GM04504 (cell line): ENCODE measurements at regions not wholly inside any gene's neighbourhood (a gene's known extent, or its start where the extent isn't known, plus 50 kb on each side); places are given as distances from the start of the nearest gene placed in this dataset.

Experiments used
- DNase-seq: peaks from one replicate; pipeline ENCODE4 v3.0.0-alpha.2; 2012; ENCODE audit warnings: low read depth

DNA sequence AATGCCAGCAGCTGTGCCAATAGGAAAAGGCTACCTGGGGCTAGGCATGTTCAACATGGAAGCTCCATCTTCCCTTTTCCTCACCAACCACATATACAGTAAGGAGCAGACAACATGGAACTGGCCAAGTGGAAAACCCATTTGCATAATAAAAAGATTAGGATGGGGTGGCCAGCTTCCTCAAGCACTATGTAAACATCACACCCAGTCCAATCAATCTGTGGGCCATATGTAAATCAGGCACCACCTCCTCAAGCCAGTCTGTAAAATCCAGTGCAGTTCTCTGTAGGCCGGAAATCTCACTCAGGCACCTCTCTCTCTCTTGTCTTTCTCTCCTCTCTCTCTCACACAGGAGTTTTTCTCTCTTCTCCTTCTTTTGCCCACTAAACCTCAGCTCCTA is 360.2 kb upstream of the GRIA1 start:
- no peak for DNase-seq

DNA sequence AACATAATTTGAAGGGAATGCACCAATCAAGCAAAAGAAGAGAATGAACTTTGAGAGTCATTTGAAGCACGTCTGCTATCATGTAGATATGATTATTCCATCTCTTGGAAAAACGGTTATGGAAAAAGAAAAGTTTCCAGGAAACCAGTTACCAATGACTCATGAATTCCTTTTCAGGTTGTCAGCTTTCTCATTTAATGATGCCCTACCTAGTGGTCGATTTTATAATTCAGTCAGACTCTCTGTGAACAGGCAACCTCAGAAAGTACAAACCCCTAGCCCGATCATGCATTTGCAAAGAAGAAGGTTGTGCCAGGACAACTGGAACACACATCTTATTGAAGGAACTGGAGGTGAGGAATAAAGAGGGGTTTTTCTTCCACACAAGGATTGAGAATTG is 355.1 kb upstream of the GRIA1 start:
- DNase-seq: no peak

DNA sequence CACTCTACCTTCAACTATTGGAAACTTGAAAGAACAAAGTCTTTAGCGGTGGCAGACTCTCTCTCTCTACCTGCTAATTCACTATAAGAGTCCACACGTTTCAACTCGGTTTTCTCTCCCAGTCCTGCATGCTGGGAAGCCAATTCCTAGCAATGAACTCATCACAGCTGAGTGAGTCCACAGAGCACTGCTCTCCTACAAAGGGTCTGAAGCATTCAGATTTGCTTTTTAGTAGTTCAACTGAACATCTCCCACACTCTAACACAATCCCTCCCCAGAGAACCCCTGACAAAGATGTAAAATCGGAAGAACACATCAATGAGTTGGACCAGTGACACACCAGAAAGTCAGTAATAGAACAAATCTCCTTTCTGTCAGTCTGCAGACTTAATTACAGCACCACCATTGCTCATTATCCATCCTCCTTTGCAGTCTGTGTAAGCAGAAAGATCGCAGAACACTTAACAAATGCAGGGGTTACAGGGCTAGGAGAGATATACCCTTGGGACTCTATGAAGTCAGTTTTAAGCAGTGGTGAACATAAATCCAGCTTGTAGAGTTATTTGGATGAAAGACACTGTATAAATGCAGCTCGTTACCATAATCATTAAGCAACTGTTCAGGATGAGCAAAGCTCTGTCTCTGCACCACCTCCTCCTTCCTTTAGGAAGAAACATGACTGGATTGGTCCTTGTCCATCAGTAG is 353.4 kb upstream of the GRIA1 start:
- no peak for DNase-seq

DNA sequence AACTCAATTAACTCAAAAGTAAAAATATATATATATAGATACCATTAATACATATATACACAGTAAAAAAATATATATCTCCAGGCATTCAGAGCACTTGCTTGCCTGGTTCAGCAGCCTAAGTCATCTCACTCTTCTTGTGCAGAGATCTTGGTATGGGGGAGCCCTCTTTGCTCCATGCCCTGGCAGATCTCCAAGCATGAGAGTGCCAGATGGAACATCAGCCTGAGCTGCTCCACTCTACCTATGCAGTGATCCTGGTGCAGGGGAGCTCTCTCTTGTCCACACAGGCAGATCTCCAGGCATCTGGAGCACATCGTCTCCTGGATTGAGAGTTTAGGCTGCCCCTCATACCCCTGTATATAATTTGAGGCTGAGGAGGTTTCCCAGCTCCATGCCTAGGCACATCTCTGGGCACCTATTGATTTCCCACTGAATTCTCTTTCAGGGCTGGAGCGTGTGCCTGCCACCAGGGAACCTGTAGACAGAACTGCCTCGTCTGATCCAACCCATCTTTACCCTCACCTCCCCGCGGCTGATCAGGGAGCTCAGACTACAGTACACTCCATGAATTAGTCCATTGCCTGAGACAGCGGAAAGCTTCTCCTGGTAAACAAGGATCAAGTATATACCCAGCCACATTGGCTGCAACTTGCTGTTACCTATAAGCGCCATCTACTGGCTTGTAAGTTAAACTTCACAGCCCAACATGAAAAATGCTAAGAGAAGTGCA is 342.4 kb upstream of the GRIA1 start:
- peak; percentile 10 for DNase-seq

DNA sequence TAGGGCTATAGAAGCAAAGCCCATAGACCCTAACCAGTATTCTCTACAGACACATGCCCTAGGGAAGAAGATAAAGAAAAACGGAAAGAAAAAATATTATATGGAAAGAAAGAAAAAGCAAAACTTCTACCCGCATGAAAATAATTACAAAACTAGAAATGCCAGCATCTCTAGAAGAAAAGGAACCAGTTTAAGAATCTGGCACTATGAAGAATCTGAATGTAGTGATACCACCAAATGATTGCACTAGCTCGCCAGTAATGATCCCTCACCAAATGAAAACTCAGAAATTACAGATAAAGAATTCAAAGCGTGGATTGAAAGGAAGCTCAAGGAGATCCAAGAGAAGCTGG is 341.9 kb upstream of the GRIA1 start:
- no peak for DNase-seq

DNA sequence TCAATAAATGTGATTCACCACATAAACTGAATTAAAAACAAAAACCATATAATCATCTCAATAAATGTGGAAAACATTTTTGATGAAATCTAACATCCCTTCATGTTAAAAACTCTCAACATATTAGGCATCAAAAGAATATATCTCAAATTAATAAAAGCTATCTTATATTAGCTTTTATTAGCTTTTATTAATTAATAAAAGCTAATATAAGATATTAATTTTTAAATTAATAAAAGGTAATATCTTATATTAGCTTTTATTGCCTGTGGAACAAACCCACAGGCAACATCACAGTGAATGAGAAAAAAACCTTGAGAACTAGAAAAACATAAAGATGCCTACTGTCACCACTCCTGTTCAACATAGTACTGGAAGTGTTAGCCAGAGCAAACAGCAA is 338.9 kb upstream of the GRIA1 start:
- DNase-seq: no peak

DNA sequence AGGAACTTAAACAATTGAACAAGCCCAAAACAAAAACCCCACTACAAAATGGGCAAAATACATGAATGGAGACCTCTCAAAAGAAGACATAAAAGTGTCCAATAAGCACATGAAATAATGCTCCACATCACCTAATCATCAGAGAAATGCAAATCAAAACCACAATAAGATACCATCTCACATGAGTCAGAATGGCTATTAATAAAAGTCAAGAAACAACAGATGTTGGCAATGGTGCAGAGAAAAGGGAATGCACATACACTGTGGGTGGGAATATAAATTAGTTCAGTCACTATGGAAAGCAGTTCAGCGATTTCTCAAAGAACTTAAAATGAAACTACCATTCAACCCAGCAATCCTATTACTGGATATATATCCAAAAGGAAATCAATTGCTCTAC is 337.4 kb upstream of the GRIA1 start:
- peak; percentile 60 for DNase-seq

DNA sequence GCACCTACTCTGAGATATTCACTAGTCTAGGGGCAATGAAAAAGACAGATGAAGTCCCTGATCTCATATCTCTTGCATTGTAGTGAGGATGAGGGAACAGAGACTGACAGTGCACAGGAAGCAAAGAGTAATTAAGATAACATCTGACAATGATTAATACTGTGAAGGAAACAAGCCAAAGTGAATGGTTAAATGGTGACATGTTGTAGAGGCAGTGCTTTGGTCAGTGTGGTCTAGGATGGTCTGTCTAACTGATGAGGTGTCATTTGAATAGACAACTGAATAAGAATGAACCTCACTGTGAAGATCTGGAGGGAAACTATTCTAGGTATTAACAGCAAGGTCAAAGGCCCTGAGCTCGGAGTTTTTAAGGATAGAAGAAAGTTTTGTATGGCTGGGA is 333.3 kb upstream of the GRIA1 start:
- DNase-seq: peak; percentile 3

DNA sequence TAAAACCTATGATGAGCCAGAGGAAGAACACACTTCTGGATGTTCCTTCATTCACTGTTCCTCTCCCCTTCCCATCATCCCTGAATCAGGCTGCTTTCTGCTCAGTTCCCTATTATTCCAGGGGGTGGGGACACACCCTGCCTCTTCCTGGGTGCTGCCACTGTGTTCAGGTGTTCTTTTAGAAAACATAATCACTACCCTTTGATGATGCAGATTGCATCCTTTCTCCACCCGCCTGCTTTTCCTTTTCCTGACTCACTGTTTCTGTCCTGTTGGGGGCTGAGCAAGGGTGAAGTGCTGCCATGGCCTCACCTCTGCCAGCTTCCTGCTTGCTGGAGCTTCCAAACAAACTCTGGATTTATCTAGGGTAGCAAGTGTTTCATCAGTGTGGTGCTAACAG is 331.9 kb upstream of the GRIA1 start:
- DNase-seq: no peak

DNA sequence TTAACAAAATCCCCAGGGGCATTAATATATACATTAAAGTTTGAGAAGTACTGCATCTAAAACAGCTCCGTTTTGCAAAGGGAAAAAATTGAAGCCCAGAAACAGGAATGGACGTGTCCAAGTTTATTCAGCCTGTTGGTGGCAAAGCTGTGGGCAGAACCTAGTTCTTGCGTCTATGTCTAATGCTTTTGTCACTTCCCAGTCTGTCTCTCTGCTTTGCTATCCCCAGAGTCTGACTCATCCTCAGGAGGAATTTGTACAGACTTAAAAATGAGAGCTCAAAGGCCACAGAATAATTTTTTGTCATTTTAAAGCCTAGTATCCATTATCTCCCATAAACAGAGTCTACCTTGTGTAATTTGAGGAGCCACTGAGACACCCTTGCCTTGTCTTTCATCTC is 330.9 kb upstream of the GRIA1 start:
- peak; percentile 32 for DNase-seq

DNA sequence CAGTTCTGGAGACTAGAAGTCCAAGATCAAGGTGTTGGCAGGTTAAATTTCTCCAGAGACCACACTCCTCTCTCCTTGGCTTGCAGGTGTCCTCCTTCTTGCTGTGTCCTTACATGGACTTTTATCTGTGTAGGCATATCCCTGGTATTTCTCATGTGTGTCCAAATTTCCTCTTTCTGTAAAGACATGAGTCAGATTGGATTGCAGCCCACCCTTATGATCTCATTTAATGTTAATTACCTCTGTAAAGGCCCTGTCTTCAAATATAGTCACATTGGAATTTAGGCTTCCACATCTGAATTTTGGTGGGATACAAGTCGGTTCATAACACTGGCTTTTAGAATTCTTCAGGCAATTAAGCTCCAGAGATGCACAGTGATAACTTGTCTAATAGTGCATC is 322.2 kb upstream of the GRIA1 start:
- DNase-seq: no peak

DNA sequence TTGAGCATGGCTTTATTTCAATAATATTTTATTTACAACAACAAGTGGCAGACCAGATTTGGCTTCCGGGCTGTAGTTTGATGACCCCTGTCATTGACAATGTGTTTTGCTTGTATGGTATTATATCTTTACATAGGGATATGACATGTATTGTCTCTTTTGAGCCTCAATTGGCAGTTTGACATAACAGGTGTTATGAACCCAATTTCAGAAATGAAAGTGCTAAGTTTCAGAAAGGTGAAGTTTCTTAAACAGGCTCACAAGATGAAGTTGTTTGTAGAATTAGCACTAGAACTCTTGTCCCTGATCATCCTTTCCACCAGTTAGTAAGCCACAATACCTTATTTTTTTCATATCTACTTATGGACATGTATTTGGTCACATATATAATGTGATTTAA is 303.0 kb upstream of the GRIA1 start:
- no peak for DNase-seq

DNA sequence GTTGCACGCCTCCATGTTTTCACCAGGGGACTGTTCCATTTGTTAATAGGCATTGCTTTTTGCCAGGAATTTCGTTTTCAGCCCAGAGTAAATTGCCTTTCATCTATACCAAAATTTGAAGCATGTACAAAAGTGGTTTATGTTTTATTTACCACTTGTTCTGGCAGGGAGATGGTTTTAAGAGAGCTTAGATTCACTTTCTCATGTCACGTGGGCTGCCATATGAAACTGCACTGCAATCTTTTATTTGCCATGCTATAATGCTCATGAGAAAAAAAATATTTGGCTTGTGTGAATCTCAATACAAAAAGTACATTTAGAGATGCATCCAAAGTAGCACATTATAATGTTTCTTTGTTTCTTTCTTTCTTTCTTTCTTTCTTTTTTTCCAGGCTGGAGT is 284.1 kb upstream of the GRIA1 start:
- no peak for DNase-seq

DNA sequence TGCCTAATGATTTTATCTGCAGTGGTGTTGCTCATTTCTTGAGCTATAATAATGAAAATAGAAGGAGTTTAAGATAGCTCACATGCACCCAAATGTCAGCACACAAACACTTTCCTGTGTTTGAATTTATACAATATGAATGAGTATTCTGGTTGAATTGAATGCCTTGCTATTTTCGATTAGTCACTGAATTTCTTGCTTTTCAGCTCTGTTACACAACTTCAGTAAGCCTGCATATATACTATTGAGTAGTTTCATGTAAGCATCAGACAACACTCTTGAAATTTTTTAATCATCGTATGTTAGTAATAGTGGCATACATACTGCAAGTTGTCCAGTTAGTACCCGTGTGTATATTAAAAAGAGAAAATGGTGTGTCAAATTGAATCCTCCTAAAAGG is 281.5 kb upstream of the GRIA1 start:
- no peak for DNase-seq

DNA sequence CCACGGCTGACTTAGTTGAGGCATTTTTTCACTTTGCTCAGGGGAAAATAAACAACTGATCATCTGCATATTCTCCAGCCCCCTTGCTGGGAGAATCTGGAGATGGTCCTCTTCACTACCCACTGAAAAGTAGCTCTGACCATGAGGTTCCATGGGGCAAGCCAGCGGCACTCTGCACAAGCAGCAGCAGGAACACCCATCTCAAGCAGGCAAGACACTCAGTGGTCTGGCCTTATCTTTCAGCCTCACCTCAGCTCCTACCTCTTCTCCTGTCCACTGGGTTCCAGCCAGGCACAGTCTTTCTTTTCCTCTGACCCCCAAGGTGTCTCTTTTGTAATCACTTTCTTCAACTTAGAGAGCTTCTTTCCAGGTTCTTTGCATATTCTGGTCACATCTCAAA is 280.8 kb upstream of the GRIA1 start:
- DNase-seq: no peak

DNA sequence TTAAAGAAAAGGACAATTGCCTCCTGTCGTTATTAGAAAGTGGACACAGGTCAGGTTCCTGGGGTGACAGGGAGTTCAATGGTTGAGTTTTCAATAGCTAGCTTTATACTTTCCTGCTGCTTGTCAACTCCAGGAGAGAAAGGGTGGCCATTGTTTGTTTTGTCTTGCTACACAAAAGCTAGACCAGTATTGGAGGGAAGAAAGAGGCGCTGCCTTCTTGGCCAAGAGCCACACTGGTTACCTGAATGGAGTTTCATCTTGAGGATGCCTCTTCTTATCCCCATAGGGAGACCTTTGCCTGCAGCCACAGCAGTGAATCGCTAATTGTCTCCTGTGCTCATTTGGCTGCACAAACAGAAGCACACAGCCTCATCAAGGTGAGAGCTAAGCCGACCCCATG is 279.4 kb upstream of the GRIA1 start:
- DNase-seq: no peak

DNA sequence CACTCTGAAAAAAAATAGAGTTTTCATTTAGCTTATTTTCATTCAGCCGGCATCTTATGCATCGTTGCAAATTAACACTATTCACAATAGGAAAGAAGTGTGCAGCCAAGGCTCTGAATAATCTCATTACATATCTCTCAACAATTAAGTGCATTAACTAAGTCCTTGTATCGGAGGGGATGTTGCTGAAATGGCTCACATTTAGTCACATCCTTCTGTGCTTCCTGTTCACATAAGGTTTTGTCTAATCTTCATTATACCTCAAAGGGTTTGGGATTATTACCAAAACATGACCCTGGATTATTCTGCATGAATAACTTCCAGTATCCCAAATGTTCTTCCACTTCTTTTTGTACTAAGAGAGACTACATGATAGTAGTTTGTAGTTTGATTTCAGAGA is 278.0 kb upstream of the GRIA1 start:
- DNase-seq: no peak

DNA sequence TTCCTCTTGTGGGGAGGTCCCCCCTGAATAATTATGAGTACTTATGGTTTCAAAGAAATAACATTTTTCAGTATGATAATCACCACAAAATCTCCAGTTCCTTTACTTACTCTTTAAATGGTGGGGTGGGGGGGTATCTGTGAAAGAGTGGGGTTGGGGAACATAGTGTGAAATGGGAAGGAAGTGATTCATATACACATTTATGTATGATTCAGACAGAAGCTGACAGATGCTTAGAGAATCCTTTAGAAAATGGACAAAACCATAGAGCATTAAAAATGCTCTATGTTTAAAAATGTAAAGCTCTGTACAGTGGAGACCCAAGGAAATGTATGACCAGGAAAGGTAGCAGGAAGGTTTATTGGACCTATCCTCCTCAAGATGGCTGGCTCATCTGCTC is 267.5 kb upstream of the GRIA1 start:
- DNase-seq: no peak

DNA sequence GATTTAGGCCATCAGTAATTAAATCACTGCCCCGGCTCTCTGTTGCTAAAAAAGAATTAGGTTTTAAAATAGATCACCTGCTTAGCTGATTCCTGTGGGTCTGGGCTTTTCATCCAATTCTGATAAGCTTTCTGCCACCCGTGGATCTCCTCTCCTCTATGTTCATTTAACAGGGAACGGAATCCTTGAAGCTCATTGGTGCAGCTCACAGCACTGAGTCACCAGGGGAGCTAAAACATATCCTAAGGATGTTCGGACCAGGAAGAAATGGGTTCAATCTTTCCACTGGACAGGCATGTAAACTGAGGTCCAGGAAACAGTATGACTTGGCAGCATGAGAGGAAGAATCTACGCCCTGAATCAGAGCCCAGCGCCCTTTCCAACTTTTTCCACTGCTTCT is 267.1 kb upstream of the GRIA1 start:
- DNase-seq: no peak

DNA sequence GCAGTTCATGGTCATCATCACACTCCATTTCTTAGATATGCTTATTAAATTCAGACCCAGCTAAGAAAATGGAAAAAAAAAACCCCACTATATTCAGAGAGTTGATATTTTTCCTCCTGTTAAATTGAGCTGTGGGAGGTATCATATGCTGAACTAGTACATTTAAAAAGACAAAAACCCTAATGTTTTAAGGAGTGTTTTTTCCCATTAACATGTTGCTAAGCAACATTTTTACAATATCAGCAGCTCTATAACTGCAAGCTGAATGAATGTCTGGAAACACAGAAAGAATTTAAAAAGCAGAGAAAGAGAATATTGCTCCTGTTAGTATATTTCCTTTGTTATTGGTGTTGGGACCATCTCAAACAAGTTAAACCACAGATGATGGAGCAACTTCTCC is 265.8 kb upstream of the GRIA1 start:
- DNase-seq: no peak

DNA sequence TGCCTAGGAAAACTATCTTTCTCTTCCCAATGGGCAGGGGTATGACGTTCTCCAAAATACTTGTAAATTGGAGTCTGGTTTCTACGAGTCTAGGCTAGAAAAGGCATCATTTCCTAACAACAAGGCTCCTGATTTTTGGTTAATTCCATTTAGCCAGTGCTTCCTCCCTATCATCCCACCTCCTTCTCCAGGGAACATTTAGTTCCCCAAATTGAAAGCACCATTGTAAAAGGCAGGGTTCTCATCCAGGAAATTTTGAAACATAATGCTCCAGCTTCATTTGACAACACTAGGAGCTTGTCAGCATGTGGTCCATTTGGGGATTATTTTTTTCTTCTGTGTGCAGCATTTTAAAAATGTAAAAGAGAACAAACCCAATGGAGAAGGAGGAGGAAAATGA is 256.5 kb upstream of the GRIA1 start:
- DNase-seq: no peak

DNA sequence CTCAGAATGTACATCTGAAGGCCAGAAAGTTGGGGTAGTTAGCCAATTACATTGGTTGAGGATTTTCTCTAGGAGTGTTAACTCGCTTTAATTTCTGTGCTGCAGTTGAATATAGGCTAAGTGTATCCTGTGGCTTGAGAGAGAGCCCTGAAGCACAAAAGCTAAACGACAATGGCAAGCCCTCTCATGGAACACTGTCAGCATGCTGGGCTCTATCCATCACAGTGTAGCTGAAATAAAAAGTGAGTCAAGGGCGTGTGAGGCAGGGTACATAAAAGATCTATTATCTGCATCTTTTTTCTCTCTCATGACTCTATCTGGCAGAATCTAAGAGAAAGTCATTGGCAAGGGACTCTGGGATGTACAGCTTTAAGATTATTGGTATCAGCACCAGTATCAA is 254.2 kb upstream of the GRIA1 start:
- DNase-seq: no peak

DNA sequence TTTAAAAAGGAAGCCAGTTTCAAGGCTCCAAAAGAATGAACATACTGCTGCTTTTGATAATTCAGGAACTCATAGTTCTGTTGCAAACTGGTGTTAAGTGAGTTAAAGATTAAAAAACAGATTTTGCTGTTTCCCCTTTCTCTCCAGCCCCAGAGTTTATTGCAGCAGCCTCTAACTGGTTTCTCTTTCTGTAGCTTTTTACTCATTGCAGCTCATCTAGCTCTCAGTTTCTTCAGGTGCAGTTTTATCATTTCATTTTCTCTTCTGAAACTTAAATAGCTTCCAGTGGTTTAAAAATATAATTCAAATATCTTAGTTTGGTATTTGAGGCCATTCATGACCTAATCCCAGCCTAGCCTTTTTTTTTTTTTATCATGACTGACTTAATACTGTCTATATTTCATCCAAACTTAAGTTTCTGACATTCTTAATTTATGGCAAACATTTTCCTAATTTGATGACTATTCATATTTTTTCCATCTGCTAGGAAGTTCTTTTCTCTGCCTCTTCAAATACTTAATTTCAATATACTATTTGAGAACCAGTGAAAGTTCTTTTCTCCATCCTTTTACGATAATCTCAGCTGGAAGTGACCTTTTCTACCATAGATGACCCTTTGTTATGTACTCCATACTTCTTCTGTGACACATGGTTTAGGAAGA is 252.7 kb upstream of the GRIA1 start:
- no peak for DNase-seq

DNA sequence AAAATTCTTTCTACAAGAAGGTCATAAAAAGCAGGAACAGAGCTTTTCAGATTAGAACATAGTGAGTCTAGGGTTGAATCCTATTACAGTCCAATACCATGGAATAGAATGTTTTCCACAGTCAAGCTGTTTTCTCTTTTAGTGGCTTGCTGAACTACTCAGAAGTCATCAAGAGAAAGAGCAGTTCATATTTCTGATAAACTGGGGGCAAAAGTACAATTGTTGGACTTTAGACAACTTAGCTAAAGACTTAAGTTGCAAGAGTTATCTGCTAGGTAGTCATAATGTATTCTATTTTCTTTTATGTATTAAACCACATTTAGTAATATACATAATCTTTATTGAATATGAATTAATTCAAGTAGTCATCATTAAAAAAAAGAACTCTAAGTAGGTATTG is 233.1 kb upstream of the GRIA1 start:
- no peak for DNase-seq
